ENCODE measurements at regions not wholly inside any gene's neighbourhood (a gene's known extent, or its start where the extent isn't known, plus 50 kb on each side); places are given as distances from the start of the nearest gene placed in this dataset.

DNA sequence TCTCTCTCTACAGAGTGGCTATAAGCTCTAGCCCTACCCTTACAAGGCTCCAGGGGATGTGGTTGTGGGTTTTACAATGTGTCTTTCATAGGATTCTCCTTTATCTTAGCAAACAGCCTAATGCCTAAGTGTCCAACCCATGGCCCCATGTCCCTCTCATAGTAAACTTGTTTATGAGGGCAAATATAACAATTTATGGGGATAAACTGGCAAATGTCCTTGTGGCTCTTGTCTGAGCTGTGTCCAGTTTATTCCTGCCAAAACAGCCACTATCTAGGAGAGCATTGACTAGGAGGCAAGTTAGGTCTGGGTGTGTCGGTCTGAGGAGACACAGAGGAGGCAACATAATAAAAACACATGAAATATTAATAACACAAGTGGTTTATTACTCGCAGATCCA is 335.1 kb downstream of the IZUMO3 start:
- TF ChIP-seq, protein P1, sequence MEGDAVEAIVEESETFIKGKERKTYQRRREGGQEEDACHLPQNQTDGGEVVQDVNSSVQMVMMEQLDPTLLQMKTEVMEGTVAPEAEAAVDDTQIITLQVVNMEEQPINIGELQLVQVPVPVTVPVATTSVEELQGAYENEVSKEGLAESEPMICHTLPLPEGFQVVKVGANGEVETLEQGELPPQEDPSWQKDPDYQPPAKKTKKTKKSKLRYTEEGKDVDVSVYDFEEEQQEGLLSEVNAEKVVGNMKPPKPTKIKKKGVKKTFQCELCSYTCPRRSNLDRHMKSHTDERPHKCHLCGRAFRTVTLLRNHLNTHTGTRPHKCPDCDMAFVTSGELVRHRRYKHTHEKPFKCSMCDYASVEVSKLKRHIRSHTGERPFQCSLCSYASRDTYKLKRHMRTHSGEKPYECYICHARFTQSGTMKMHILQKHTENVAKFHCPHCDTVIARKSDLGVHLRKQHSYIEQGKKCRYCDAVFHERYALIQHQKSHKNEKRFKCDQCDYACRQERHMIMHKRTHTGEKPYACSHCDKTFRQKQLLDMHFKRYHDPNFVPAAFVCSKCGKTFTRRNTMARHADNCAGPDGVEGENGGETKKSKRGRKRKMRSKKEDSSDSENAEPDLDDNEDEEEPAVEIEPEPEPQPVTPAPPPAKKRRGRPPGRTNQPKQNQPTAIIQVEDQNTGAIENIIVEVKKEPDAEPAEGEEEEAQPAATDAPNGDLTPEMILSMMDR (IDR thresholded peaks at IDR 0.05; ENCODE audit: low read depth, low read length) = no peak
- TF ChIP-seq EZH2phosphoT487 (IDR thresholded peaks at IDR 0.05; ENCODE audit: low read depth) = no peak
